Right renal cortex interstitium (tissue), 3 donors: ENCODE measurements at regions not wholly inside any gene's neighbourhood (a gene's known extent, or its start where the extent isn't known, plus 50 kb on each side); places are given as distances from the start of the nearest gene placed in this dataset.

Source experiments
- DNase-seq, 3 donors: peaks; one replicate each; pipeline ENCODE4 v3.0.0-alpha.2; 2013; ENCODE audit warnings: low read depth in 3 of 3, low spot score in 2 of 3

- DNase-seq = no peak
Observed at GRCh38 chr2:221850076-221850475, 278.0 kb upstream of the EPHA4 start.

GRCh38 chr2:221848286-221848685, 276.2 kb upstream of the EPHA4 start:
- no peak for DNase-seq

GRCh38 chr2:221845021-221845365, 272.9 kb upstream of the EPHA4 start:
- DNase-seq = no peak

- DNase-seq = no peak
Observed at GRCh38 chr2:221844212-221845020, 272.3 kb upstream of the EPHA4 start.

- no peak for DNase-seq
Observed at GRCh38 chr2:221836095-221836494, 264.0 kb upstream of the EPHA4 start.

- no peak for DNase-seq
Observed at GRCh38 chr2:221833966-221834365, 261.9 kb upstream of the EPHA4 start.

- DNase-seq = no peak
Observed at GRCh38 chr2:221831051-221831450, 258.9 kb upstream of the EPHA4 start.

GRCh38 chr2:221822416-221822815, 250.3 kb upstream of the EPHA4 start:
- DNase-seq = no peak

- no peak for DNase-seq
Observed at GRCh38 chr2:221818616-221819320, 246.7 kb upstream of the EPHA4 start.

GRCh38 chr2:221817878-221818277, 245.8 kb upstream of the EPHA4 start:
- DNase-seq = no peak

- no peak for DNase-seq
Observed at GRCh38 chr2:221817052-221817451, 244.9 kb upstream of the EPHA4 start.

- DNase-seq = no peak
Observed at GRCh38 chr2:221816566-221816965, 244.5 kb upstream of the EPHA4 start.

- no peak for DNase-seq
Observed at GRCh38 chr2:221810650-221811049, 238.5 kb upstream of the EPHA4 start.

- no peak for DNase-seq
Observed at GRCh38 chr2:221810245-221810644, 238.1 kb upstream of the EPHA4 start.

- no peak for DNase-seq
Observed at GRCh38 chr2:221808488-221808887, 236.4 kb upstream of the EPHA4 start.

GRCh38 chr2:221807706-221808105, 235.6 kb upstream of the EPHA4 start:
- no peak for DNase-seq

GRCh38 chr2:221802089-221802488, 230.0 kb upstream of the EPHA4 start:
- no peak for DNase-seq

- no peak for DNase-seq
Observed at GRCh38 chr2:221792971-221793521, 220.9 kb upstream of the EPHA4 start.

- no peak for DNase-seq
Observed at GRCh38 chr2:221791844-221792243, 219.7 kb upstream of the EPHA4 start.

GRCh38 chr2:221787561-221787960, 215.5 kb upstream of the EPHA4 start:
- DNase-seq = no peak

GRCh38 chr2:221786297-221786926, 214.3 kb upstream of the EPHA4 start:
- no peak for DNase-seq

GRCh38 chr2:221780281-221780688, 208.2 kb upstream of the EPHA4 start:
- no peak for DNase-seq
